ENCODE measurements at regions not wholly inside any gene's neighbourhood (a gene's known extent, or its start where the extent isn't known, plus 50 kb on each side); places are given as distances from the start of the nearest gene placed in this dataset.

DNA sequence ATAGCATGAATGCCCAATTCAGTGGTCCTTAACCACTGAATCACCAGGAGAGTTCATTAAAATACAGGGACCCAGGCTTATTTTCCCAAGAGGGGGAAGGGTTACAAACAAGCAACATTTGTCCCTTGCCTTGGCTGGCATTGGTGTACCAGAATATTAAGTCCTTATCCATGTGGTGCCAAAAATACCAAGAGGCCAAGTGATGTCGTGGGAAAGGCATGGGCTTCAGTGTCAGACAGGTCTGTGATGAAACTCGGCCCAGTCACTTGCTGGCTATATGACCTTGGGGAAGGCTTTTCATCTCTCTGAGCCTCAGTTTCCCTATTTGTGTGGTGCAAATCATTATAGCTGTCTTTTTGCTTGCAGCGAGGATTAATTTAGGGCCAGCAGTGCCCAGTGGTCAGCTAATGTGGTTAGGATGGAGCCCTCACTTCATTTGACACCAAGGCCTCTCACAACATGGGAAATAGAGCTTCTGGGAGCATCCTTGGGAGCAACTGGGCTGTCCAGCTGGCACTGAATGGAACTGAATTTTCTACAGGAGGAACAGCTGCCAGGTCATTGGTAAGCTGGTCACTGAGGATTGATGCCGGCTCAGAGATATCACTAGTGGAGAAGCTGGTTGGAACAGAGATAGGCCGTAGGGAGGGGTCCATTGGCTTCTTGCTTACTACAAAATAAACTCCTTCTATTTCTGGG lies 77.2 kb upstream of the PPP2R5A start:
- no peaks in the 10 kb centered on the region for H3K27me3 ChIP-seq (ENCODE audit: control insufficient read depth in 1 of 2, insufficient read depth in 2 of 2, low read length in 2 of 2)
- H3K9me3 ChIP-seq (ENCODE audit: control insufficient read depth in 1 of 2, insufficient read depth in 1 of 2, low read length in 2 of 2) = no peaks in the 10 kb centered on the region
- no peak for DNase-seq
- H3K36me3 ChIP-seq (ENCODE audit: insufficient read depth, low read length) = no peaks in the 10 kb centered on the region
- no peaks in the 10 kb centered on the region for H3K4me1 ChIP-seq (ENCODE audit: insufficient read depth, low read length)
- H3K9me3 Mint-ChIP-seq = no peaks in the 10 kb centered on the region
- H3K4me3 Mint-ChIP-seq = no peak overlapping the region
- H3K27ac Mint-ChIP-seq = no peak overlapping the region
- CTCF ChIA-PET = no interaction called here
- POLR2A ChIA-PET = no interaction called here
- no peak overlapping the region for H3K4me3 ChIP-seq (ENCODE audit: low read length)
- H3K27ac ChIP-seq (ENCODE audit: low read depth in 1 of 2, low read length in 2 of 2) = no peak overlapping the region
- intact Hi-C loops (cut with DNase I, micrococcal nuclease) = no loop called here
- H3K4me1 Mint-ChIP-seq (ENCODE audit: low read depth) = no peaks in the 10 kb centered on the region
- no peaks in the 10 kb centered on the region for H3K27me3 Mint-ChIP-seq
- TF ChIP-seq, protein P1, sequence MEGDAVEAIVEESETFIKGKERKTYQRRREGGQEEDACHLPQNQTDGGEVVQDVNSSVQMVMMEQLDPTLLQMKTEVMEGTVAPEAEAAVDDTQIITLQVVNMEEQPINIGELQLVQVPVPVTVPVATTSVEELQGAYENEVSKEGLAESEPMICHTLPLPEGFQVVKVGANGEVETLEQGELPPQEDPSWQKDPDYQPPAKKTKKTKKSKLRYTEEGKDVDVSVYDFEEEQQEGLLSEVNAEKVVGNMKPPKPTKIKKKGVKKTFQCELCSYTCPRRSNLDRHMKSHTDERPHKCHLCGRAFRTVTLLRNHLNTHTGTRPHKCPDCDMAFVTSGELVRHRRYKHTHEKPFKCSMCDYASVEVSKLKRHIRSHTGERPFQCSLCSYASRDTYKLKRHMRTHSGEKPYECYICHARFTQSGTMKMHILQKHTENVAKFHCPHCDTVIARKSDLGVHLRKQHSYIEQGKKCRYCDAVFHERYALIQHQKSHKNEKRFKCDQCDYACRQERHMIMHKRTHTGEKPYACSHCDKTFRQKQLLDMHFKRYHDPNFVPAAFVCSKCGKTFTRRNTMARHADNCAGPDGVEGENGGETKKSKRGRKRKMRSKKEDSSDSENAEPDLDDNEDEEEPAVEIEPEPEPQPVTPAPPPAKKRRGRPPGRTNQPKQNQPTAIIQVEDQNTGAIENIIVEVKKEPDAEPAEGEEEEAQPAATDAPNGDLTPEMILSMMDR (IDR thresholded peaks at IDR 0.05) = no peak
- H3K36me3 Mint-ChIP-seq (ENCODE audit: low read depth) = no peaks in the 10 kb centered on the region
- no peak for ATAC-seq (ENCODE audit: poor library complexity)

- ChIA-PET POLR2A (no interaction called here), CTCF (no interaction called here)
- Histone ChIP-seq H3K4me1 (ENCODE audit: insufficient read depth, low read length) (no peaks in the 10 kb centered on the region), H3K27me3 (ENCODE audit: control insufficient read depth in 1 of 2, insufficient read depth in 2 of 2, low read length in 2 of 2) (no peaks in the 10 kb centered on the region), H3K4me3 (ENCODE audit: low read length) (no peak overlapping the region), H3K36me3 (ENCODE audit: insufficient read depth, low read length) (no peaks in the 10 kb centered on the region), H3K27ac (ENCODE audit: low read depth in 1 of 2, low read length in 2 of 2) (no peak overlapping the region), H3K9me3 (ENCODE audit: control insufficient read depth in 1 of 2, insufficient read depth in 1 of 2, low read length in 2 of 2) (no peaks in the 10 kb centered on the region)
- H3K27me3 Mint-ChIP-seq = no peaks in the 10 kb centered on the region
- H3K9me3 Mint-ChIP-seq = no peaks in the 10 kb centered on the region
- TF ChIP-seq, protein P1 (IDR thresholded peaks at IDR 0.05) = no peak
- no peaks in the 10 kb centered on the region for H3K4me1 Mint-ChIP-seq (ENCODE audit: low read depth)
- H3K4me3 Mint-ChIP-seq = no peak overlapping the region
- no peak for ATAC-seq (ENCODE audit: poor library complexity)
- no peak for DNase-seq
- H3K27ac Mint-ChIP-seq = no peak overlapping the region
- intact Hi-C loops (cut with DNase I, micrococcal nuclease) = no loop called here
- H3K36me3 Mint-ChIP-seq (ENCODE audit: low read depth) = no peaks in the 10 kb centered on the region
These were observed 76.1 kb upstream of the PPP2R5A start for GRCh38 chr1:212208978-212209644.

DNA sequence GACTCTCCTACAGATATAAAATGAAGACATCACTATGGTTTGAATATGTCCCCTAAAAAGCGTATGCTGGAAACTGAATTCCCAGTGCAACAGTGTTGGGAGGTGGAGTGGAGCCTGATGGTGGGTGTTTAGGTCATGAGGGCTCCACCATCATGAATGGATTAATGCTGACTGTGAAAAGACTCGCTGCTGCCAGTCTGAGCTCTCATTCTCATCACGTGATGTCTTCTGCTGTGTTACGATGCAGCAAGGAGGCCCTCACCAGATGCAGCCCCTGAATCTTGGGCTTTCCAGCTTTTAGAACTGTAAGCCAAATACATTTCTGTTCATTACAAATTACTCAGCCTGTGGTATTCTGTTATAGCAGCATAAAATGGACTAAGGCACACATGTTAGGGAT lies 73.8 kb upstream of the PPP2R5A start:
- H3K36me3 ChIP-seq (ENCODE audit: insufficient read depth, low read length) = no peaks in the 10 kb centered on the region
- H3K27ac ChIP-seq (ENCODE audit: low read depth in 1 of 2, low read length in 2 of 2) = no peak overlapping the region
- no peaks in the 10 kb centered on the region for H3K4me1 ChIP-seq (ENCODE audit: insufficient read depth, low read length)
- Mint-ChIP-seq H3K4me3 (no peak overlapping the region), H3K36me3 (ENCODE audit: low read depth) (no peaks in the 10 kb centered on the region), H3K9me3 (no peaks in the 10 kb centered on the region), H3K27ac (no peak overlapping the region), H3K4me1 (ENCODE audit: low read depth) (no peaks in the 10 kb centered on the region), H3K27me3 (no peaks in the 10 kb centered on the region)
- TF ChIP-seq, protein P1 (IDR thresholded peaks at IDR 0.05) = no peak
- DNase-seq = no peak
- POLR2A ChIA-PET = no interaction called here
- intact Hi-C loops (cut with DNase I, micrococcal nuclease) = no loop called here
- CTCF ChIA-PET = no interaction called here
- no peaks in the 10 kb centered on the region for H3K27me3 ChIP-seq (ENCODE audit: control insufficient read depth in 1 of 2, insufficient read depth in 2 of 2, low read length in 2 of 2)
- no peak overlapping the region for H3K4me3 ChIP-seq (ENCODE audit: low read length)
- no peak for ATAC-seq (ENCODE audit: poor library complexity)
- H3K9me3 ChIP-seq (ENCODE audit: control insufficient read depth in 1 of 2, insufficient read depth in 1 of 2, low read length in 2 of 2) = no peaks in the 10 kb centered on the region
